ENCODE measurements at regions not wholly inside any gene's neighbourhood (a gene's known extent, or its start where the extent isn't known, plus 50 kb on each side); places are given as distances from the start of the nearest gene placed in this dataset.

- Histone ChIP-seq H3K27ac (ENCODE audit: low read depth, low read length) (no peak overlapping the region), H3K79me2 (ENCODE audit: insufficient read depth, low read length) (no peaks in the 10 kb centered on the region), H3K4me1 (ENCODE audit: insufficient read depth, low read length) (no peaks in the 10 kb centered on the region), H2AFZ (ENCODE audit: low read length) (no peak overlapping the region), H3K36me3 (ENCODE audit: insufficient read depth, low read length) (no peaks in the 10 kb centered on the region), H3K27me3 (ENCODE audit: insufficient read depth, low read length) (no peaks in the 10 kb centered on the region), H3K4me2 (ENCODE audit: insufficient read depth, low read length) (no peak overlapping the region), H4K20me1 (ENCODE audit: insufficient read depth, low read length) (no peaks in the 10 kb centered on the region), H3K9me3 (ENCODE audit: low read depth, low read length) (no peaks in the 10 kb centered on the region), H3K4me3 (ENCODE audit: insufficient read depth, low read length) (no peak overlapping the region)
- no peak for DNase-seq (ENCODE audit: insufficient read length, low spot score, missing footprints)
- no peak for TF ChIP-seq CTCF (IDR thresholded peaks at IDR 0.05; ENCODE audit: extremely low read depth, low read depth, low read length)
These were observed 82.3 kb upstream of the GCFC2 start for GRCh38 chr2:75792996-75793395.

DNA sequence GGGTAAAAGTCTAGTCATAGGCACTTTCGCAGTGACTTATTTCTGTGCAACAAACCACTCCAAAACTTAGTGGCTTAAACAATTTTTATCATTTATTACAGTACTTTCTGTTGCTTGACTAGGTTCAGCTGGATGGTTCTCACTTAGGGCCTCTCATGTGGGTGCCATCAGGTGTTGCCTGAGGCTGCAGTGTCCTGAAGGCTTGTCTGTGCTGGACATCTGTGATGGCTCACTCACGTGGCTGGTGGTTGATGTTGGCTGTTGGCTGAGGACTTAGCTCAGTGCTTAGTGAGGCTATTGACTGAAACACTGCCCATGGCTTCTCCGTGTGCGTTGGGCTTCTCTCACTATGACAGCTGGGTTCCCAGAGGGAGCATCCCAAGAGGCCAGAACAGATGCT is 81.4 kb upstream of the GCFC2 start:
- H3K4me3 ChIP-seq (ENCODE audit: insufficient read depth, low read length): no peak overlapping the region
- H3K27ac ChIP-seq (ENCODE audit: low read depth, low read length): no peak overlapping the region
- DNase-seq (ENCODE audit: insufficient read length, low spot score, missing footprints): no peak
- no peaks in the 10 kb centered on the region for H3K27me3 ChIP-seq (ENCODE audit: insufficient read depth, low read length)
- H4K20me1 ChIP-seq (ENCODE audit: insufficient read depth, low read length): no peaks in the 10 kb centered on the region
- no peak overlapping the region for H2AFZ ChIP-seq (ENCODE audit: low read length)
- no peak for TF ChIP-seq CTCF (IDR thresholded peaks at IDR 0.05; ENCODE audit: extremely low read depth, low read depth, low read length)
- no peaks in the 10 kb centered on the region for H3K9me3 ChIP-seq (ENCODE audit: low read depth, low read length)
- no peaks in the 10 kb centered on the region for H3K4me1 ChIP-seq (ENCODE audit: insufficient read depth, low read length)
- H3K36me3 ChIP-seq (ENCODE audit: insufficient read depth, low read length): no peaks in the 10 kb centered on the region
- H3K4me2 ChIP-seq (ENCODE audit: insufficient read depth, low read length): no peak overlapping the region
- H3K79me2 ChIP-seq (ENCODE audit: insufficient read depth, low read length): no peaks in the 10 kb centered on the region

DNA sequence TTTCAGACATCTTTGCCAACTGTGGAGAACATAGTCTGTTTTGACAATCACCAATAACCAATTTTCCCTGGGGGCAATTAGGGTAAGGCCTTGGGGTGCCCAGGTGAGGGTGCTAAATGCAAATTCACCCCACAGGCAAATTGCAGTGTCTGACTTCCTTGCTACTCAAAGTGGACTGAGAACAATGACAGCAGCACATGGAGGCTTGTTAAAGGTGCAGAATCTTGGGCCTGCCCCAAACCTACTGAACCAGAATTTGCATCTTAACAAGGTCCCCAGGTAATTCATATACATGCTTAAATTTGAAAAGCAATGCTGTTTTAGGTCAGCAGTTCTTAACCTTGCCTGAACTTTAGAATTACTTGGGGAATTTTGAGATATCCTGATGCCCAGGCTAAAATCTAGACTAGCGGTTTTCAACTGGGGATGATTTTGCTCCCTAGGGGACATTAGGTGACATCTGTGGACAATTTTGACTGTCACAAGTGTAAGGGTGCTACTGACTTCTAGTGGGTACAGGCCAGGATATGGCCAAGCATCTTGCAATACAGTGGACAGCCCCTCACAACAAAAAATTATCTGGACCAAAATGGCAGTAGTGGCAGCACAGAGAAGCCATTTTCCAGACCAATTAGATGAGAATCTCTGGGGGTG is 80.2 kb upstream of the GCFC2 start:
- H4K20me1 ChIP-seq (ENCODE audit: insufficient read depth, low read length): no peaks in the 10 kb centered on the region
- DNase-seq (ENCODE audit: insufficient read length, low spot score, missing footprints): no peak
- no peaks in the 10 kb centered on the region for H3K9me3 ChIP-seq (ENCODE audit: low read depth, low read length)
- H3K4me3 ChIP-seq (ENCODE audit: insufficient read depth, low read length): no peak overlapping the region
- H2AFZ ChIP-seq (ENCODE audit: low read length): no peak overlapping the region
- no peaks in the 10 kb centered on the region for H3K4me1 ChIP-seq (ENCODE audit: insufficient read depth, low read length)
- no peaks in the 10 kb centered on the region for H3K79me2 ChIP-seq (ENCODE audit: insufficient read depth, low read length)
- H3K27ac ChIP-seq (ENCODE audit: low read depth, low read length): no peak overlapping the region
- H3K4me2 ChIP-seq (ENCODE audit: insufficient read depth, low read length): no peak overlapping the region
- no peaks in the 10 kb centered on the region for H3K27me3 ChIP-seq (ENCODE audit: insufficient read depth, low read length)
- TF ChIP-seq CTCF (IDR thresholded peaks at IDR 0.05; ENCODE audit: extremely low read depth, low read depth, low read length): no peak
- H3K36me3 ChIP-seq (ENCODE audit: insufficient read depth, low read length): no peaks in the 10 kb centered on the region

GRCh38 chr2:75790121-75790813 is 79.6 kb upstream of the GCFC2 start:
- Histone ChIP-seq H4K20me1 (ENCODE audit: insufficient read depth, low read length) (no peaks in the 10 kb centered on the region), H3K27me3 (ENCODE audit: insufficient read depth, low read length) (no peaks in the 10 kb centered on the region), H3K36me3 (ENCODE audit: insufficient read depth, low read length) (no peaks in the 10 kb centered on the region), H3K9me3 (ENCODE audit: low read depth, low read length) (no peaks in the 10 kb centered on the region), H3K4me3 (ENCODE audit: insufficient read depth, low read length) (no peak overlapping the region), H3K4me2 (ENCODE audit: insufficient read depth, low read length) (no peak overlapping the region), H3K79me2 (ENCODE audit: insufficient read depth, low read length) (no peaks in the 10 kb centered on the region), H3K4me1 (ENCODE audit: insufficient read depth, low read length) (no peaks in the 10 kb centered on the region), H2AFZ (ENCODE audit: low read length) (no peak overlapping the region), H3K27ac (ENCODE audit: low read depth, low read length) (no peak overlapping the region)
- TF ChIP-seq CTCF (IDR thresholded peaks at IDR 0.05; ENCODE audit: extremely low read depth, low read depth, low read length): no peak
- DNase-seq (ENCODE audit: insufficient read length, low spot score, missing footprints): no peak
